ENCODE measurements at regions not wholly inside any gene's neighbourhood (a gene's known extent, or its start where the extent isn't known, plus 50 kb on each side); places are given as distances from the start of the nearest gene placed in this dataset.

GRCh38 chr2:55811048-55811447 is 112.5 kb downstream of the EFEMP1 start:
- no peak for TF ChIP-seq CTCF (IDR thresholded peaks at IDR 0.05; ENCODE audit: unreplicated experiment)
- H3K27me3 Mint-ChIP-seq (ENCODE audit: low read depth), result no peaks in the 10 kb centered on the region
- H3K4me1 Mint-ChIP-seq, result peaks cover 5% of the 10 kb centered on the region
- DNase-seq (ENCODE audit: low spot score in 2 of 2, unreplicated experiment in 2 of 2), result no peak
- no peaks in the 10 kb centered on the region for H3K36me3 Mint-ChIP-seq
- H3K4me3 Mint-ChIP-seq, result no peak overlapping the region
- H3K27ac Mint-ChIP-seq, result no peak overlapping the region
- peaks cover 5% of the 10 kb centered on the region for H3K9me3 Mint-ChIP-seq

GRCh38 chr2:55810622-55811020 is 113.0 kb downstream of the EFEMP1 start:
- no peak for DNase-seq (ENCODE audit: low spot score in 2 of 2, unreplicated experiment in 2 of 2)
- Mint-ChIP-seq H3K4me1 (peaks cover 5% of the 10 kb centered on the region), H3K9me3 (peaks cover 5% of the 10 kb centered on the region), H3K27me3 (ENCODE audit: low read depth) (peaks cover 3% of the 10 kb centered on the region), H3K4me3 (no peak overlapping the region), H3K36me3 (no peaks in the 10 kb centered on the region), H3K27ac (no peak overlapping the region)
- no peak for TF ChIP-seq CTCF (IDR thresholded peaks at IDR 0.05; ENCODE audit: unreplicated experiment)

GRCh38 chr2:55809875-55810621 is 113.5 kb downstream of the EFEMP1 start:
- no peak for TF ChIP-seq CTCF (IDR thresholded peaks at IDR 0.05; ENCODE audit: unreplicated experiment)
- Mint-ChIP-seq H3K36me3 (no peaks in the 10 kb centered on the region), H3K27me3 (ENCODE audit: low read depth) (peaks cover 4% of the 10 kb centered on the region), H3K4me3 (no peak overlapping the region), H3K9me3 (peaks cover under 1% of the 10 kb centered on the region), H3K27ac (no peak overlapping the region), H3K4me1 (peaks cover 5% of the 10 kb centered on the region)
- DNase-seq (ENCODE audit: low spot score in 2 of 2, unreplicated experiment in 2 of 2), result no peak

DNA sequence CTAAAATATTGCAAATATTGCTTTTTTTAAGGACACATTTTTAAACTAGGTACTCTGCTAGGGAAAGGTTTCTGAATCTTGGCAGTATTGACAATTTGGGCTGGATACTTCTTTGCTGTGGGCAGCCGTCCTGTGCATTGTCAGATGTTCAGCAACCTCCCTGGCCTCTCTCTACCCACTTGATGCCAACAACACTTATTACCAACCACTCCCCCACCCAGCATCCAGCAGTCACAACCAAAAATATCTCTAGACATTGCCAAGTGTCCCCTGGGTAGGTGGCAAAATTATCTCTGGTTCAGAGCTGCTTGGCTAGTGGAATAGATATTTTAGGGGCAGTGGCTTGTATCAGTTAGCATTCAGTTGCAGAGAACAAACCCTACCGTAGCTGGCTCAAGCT is 114.3 kb upstream of the PNPT1 start:
- H3K4me3 Mint-ChIP-seq, result no peak overlapping the region
- no peaks in the 10 kb centered on the region for H3K9me3 Mint-ChIP-seq
- no peak for TF ChIP-seq CTCF (IDR thresholded peaks at IDR 0.05; ENCODE audit: unreplicated experiment)
- peaks cover 5% of the 10 kb centered on the region for H3K4me1 Mint-ChIP-seq
- no peaks in the 10 kb centered on the region for H3K36me3 Mint-ChIP-seq
- peaks cover 4% of the 10 kb centered on the region for H3K27me3 Mint-ChIP-seq (ENCODE audit: low read depth)
- no peak for DNase-seq (ENCODE audit: low spot score in 2 of 2, unreplicated experiment in 2 of 2)
- no peak overlapping the region for H3K27ac Mint-ChIP-seq

- Mint-ChIP-seq H3K27me3 (ENCODE audit: low read depth) (peaks cover 4% of the 10 kb centered on the region), H3K4me1 (peaks cover 13% of the 10 kb centered on the region), H3K27ac (no peak overlapping the region), H3K36me3 (no peaks in the 10 kb centered on the region), H3K4me3 (no peak overlapping the region), H3K9me3 (no peaks in the 10 kb centered on the region)
- TF ChIP-seq CTCF (IDR thresholded peaks at IDR 0.05; ENCODE audit: unreplicated experiment), result no peak
- DNase-seq (ENCODE audit: low spot score in 2 of 2, unreplicated experiment in 2 of 2), result no peak
These were observed 112.0 kb upstream of the PNPT1 start for GRCh38 chr2:55805686-55806085.

Measured in mesothelial cell of epicardium (in vitro differentiated cells).